B cell (primary cell): ENCODE measurements at regions not wholly inside any gene's neighbourhood (a gene's known extent, or its start where the extent isn't known, plus 50 kb on each side); places are given as distances from the start of the nearest gene placed in this dataset.

ENCODE experiments used
- ATAC-seq: fragments of 200-7000 bp; cut with Tn5 transposase; one replicate; pipeline ENCODE4 v1.10.0; 2021; ENCODE audit warnings: low read depth, mild to moderate bottlenecking, moderate number of reproducible peaks, moderate library complexity
- CTCF ChIA-PET: fragments of 350-600 bp; sonication (Branson Sonifier 250); formaldehyde crosslinking; loops from one replicate; lab custom pipeline; 2021; ENCODE audit warnings: antibody characterized with exemption, inconsistent platforms; lab: Charles Lee
- POLR2A ChIA-PET: fragments of 350-600 bp; sonication (Branson Sonifier 250); formaldehyde crosslinking; loops from one replicate; lab custom pipeline; 2021; ENCODE audit warnings: antibody characterized with exemption; lab: Charles Lee
- DNase-seq: peaks from one replicate; pipeline ENCODE4 v3.0.0; 2013
- H2AFZ ChIP-seq: 2 replicates; pipeline ENCODE4 v1.6.1; 2012; ENCODE audit warnings: mild to moderate bottlenecking, low read depth, low read length; ENCODE audit not compliant: insufficient read depth, poor library complexity, severe bottlenecking
- H3K27ac ChIP-seq, 2 donors: 1 replicate in 1 of 2; 2 replicates in 1 of 2; pipeline ENCODE4 v1.5.1; 2012 to 2013; ENCODE audit warnings: low read length in 2 of 2, mild to moderate bottlenecking in 2 of 2, moderate library complexity in 1 of 2
- H3K27me3 ChIP-seq, 4 experiments: fragments of 200-600 bp in 1 of 4; sonication (generic) in 1 of 4; replicated peaks in 1 of 4; 1 replicate in 2 of 4; 2 replicates in 2 of 4; pipeline versions ENCODE4 v1.6.1 to v1.7.0; 2013 to 2016; ENCODE audit warnings: low read length in 3 of 4, mild to moderate bottlenecking in 2 of 4, mixed read lengths in 1 of 4, moderate library complexity in 1 of 4; ENCODE audit not compliant: insufficient read depth in 4 of 4, control insufficient read depth in 3 of 4; ENCODE audit errors: control extremely low read depth in 1 of 4
- H3K36me3 ChIP-seq, 2 experiments: replicated peaks in 1 of 2; 1 replicate in 1 of 2; 2 replicates in 1 of 2; pipeline versions ENCODE4 v1.6.1 to v1.7.1; 2013; ENCODE audit warnings: low read length in 1 of 2; ENCODE audit not compliant: insufficient read depth in 2 of 2, control insufficient read depth in 1 of 2; ENCODE audit errors: control extremely low read depth in 1 of 2, extremely low read depth in 1 of 2
- H3K4me1 ChIP-seq, 2 donors: fragments of 200-600 bp in 1 of 2; sonication (generic) in 1 of 2; 1 replicate in 1 of 2; 2 replicates in 1 of 2; pipeline versions ENCODE4 v1.5.1 to v1.6.1; 2013 to 2017; ENCODE audit warnings: low read length in 2 of 2; ENCODE audit not compliant: control insufficient read depth in 2 of 2, insufficient read depth in 2 of 2
- H3K4me2 ChIP-seq: replicated peaks from 2 replicates; pipeline ENCODE3; 2012; ENCODE audit warnings: mild to moderate bottlenecking, low read depth, low read length; ENCODE audit not compliant: poor library complexity, severe bottlenecking
- H3K4me3 ChIP-seq, 5 experiments: fragments of 200-600 bp in 1 of 5; sonication (generic) in 1 of 5; 1 replicate in 3 of 5; 2 replicates in 2 of 5; pipeline versions ENCODE4 v1.5.1 to v1.7.0; 2011 to 2016; ENCODE audit warnings: low read length in 4 of 5, mild to moderate bottlenecking in 4 of 5, low read depth in 2 of 5, control low read depth in 1 of 5, moderate library complexity in 1 of 5; ENCODE audit not compliant: insufficient read depth in 1 of 5; ENCODE audit errors: control extremely low read depth in 1 of 5, extremely low read depth in 1 of 5
- H3K79me2 ChIP-seq: fragments of 200-600 bp; sonication (generic); one replicate; pipeline ENCODE4 v1.6.0; 2016; ENCODE audit warnings: low read length; ENCODE audit not compliant: control insufficient read depth, insufficient read depth
- H3K9ac ChIP-seq: fragments of 200-600 bp; sonication (generic); 2 replicates; pipeline ENCODE4 v1.6.1; 2017; ENCODE audit warnings: mild to moderate bottlenecking, low read length, moderate library complexity
- H3K9me3 ChIP-seq, 3 donors: one replicate each; pipeline versions ENCODE4 v1.6.1 to v1.7.1; 2013; ENCODE audit warnings: low read length in 2 of 3; ENCODE audit not compliant: control insufficient read depth in 2 of 3, insufficient read depth in 1 of 3; ENCODE audit errors: control extremely low read depth in 1 of 3
- H4K20me1 ChIP-seq: 2 replicates; pipeline ENCODE4 v1.6.0; 2012; ENCODE audit warnings: mild to moderate bottlenecking, low read length; ENCODE audit not compliant: insufficient read depth, control insufficient read depth, poor library complexity, severe bottlenecking
- H3K27ac Mint-ChIP-seq: one replicate; pipeline ENCODE4 v1.8.0; 2021; ENCODE audit warnings: mixed read lengths
- H3K27me3 Mint-ChIP-seq: one replicate; pipeline ENCODE4 v1.8.0; 2021; ENCODE audit warnings: mixed read lengths
- H3K4me1 Mint-ChIP-seq: one replicate; pipeline ENCODE4 v1.8.0; 2021; ENCODE audit warnings: mixed read lengths
- H3K4me3 Mint-ChIP-seq: one replicate; pipeline ENCODE4 v1.8.0; 2021; ENCODE audit warnings: mixed read lengths
- H3K9me3 Mint-ChIP-seq: one replicate; pipeline ENCODE4 v1.8.0; 2022; ENCODE audit warnings: mixed read lengths; ENCODE audit not compliant: insufficient read depth
- CTCF ChIP-seq: fragments of 200-600 bp; IDR thresholded peaks from one replicate; pipeline ENCODE4 v1.8.0; 2022; ENCODE audit warnings: antibody characterized with exemption, mild to moderate bottlenecking
- EZH2 ChIP-seq: IDR thresholded peaks from 2 replicates; pipeline ENCODE4 v1.6.1; 2012; ENCODE audit warnings: borderline replicate concordance, low read depth, mild to moderate bottlenecking, moderate library complexity, low read length; ENCODE audit not compliant: insufficient read depth, poor library complexity, severe bottlenecking
- WGBS: methylation state at CpG from one replicate; pipeline ENCODE4 v1.1.5; 2013; ENCODE audit warnings: missing lambda C conversion rate; ENCODE audit not compliant: insufficient coverage; 5-methylcytosine and 5-hydroxymethylcytosine counted together
- intact Hi-C: fragments of 100-400 bp; cut with micrococcal nuclease; formaldehyde crosslinking; loops from one replicate; pipeline ENCODE4 v1.10.0; 2022

GRCh38 chr2:71787476-71788185, 334.3 kb downstream of the DYSF start:
- Histone ChIP-seq H3K9ac (no peak overlapping the region), H3K36me3 (no peaks in the 10 kb centered on the region), H3K4me1 (no peaks in the 10 kb centered on the region), H3K4me3 (no peak overlapping the region), H3K9me3 (no peaks in the 10 kb centered on the region), H4K20me1 (no peaks in the 10 kb centered on the region), H3K27me3 (peaks cover 0 to 2% (median 0%) of the 10 kb centered on the region in 4 experiments), H3K4me2 (no peak overlapping the region), H2AFZ (no peak overlapping the region), H3K79me2 (no peaks in the 10 kb centered on the region), H3K27ac (no peak overlapping the region)
- DNase-seq (no peak), ATAC-seq (no peak)
- intact Hi-C loops, result no loop called here
- no peak for TF ChIP-seq EZH2
- TF ChIP-seq CTCF, result no peak
- H3K4me1 Mint-ChIP-seq, result no peaks in the 10 kb centered on the region
- H3K9me3 Mint-ChIP-seq, result no peaks in the 10 kb centered on the region
- WGBS, result 100% methylated on average over 1 of the region's 3 CpGs
- no peak overlapping the region for H3K4me3 Mint-ChIP-seq
- peaks cover 5% of the 10 kb centered on the region for H3K27me3 Mint-ChIP-seq
- ChIA-PET POLR2A (no interaction called here), CTCF (no interaction called here)
- no peak overlapping the region for H3K27ac Mint-ChIP-seq

GRCh38 chr2:71787108-71787415, 333.7 kb downstream of the DYSF start:
- Histone ChIP-seq H3K27ac (no peak overlapping the region), H4K20me1 (no peaks in the 10 kb centered on the region), H3K4me1 (no peaks in the 10 kb centered on the region), H3K79me2 (no peaks in the 10 kb centered on the region), H3K9ac (no peak overlapping the region), H3K27me3 (peaks cover 0 to 2% (median 0%) of the 10 kb centered on the region in 4 experiments), H3K9me3 (no peaks in the 10 kb centered on the region), H3K4me2 (no peak overlapping the region), H3K4me3 (no peak overlapping the region), H2AFZ (no peak overlapping the region), H3K36me3 (no peaks in the 10 kb centered on the region)
- DNase-seq (no peak), ATAC-seq (no peak)
- ChIA-PET POLR2A (no interaction called here), CTCF (no interaction called here)
- Mint-ChIP-seq H3K27ac (no peak overlapping the region), H3K9me3 (no peaks in the 10 kb centered on the region), H3K4me3 (no peak overlapping the region), H3K27me3 (peaks cover 5% of the 10 kb centered on the region), H3K4me1 (no peaks in the 10 kb centered on the region)
- 94% methylated on average over 3 of the region's 4 CpGs for WGBS
- TF ChIP-seq EZH2, result no peak
- TF ChIP-seq CTCF, result no peak
- intact Hi-C loops, result no loop called here
